ENCODE measurements at regions not wholly inside any gene's neighbourhood (a gene's known extent, or its start where the extent isn't known, plus 50 kb on each side); places are given as distances from the start of the nearest gene placed in this dataset.
A peak's percentile ranks its signal among the peaks of the same experiment; 100 is the strongest.

DNA sequence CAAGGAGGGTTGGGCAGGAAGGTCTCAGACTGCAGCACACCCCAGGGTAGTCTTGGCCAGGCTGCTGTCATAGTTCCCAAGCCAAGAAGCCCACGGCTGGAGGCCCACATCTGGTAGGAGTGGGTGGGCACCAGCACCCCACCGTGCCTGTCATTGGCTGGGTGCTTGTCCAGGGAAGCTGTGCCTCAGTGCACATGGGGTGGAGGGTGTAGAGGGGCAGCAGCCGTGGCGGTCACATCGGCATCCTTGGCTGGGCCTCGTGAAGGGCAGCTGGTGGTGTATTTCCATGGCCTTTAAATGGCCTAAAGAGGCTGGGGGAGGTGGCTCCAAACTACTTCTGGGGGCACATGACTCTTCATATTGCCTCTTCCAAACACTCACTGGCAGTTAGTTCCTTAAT lies 119.6 kb upstream of the USP24 start:
- no peak for DNase-seq

DNA sequence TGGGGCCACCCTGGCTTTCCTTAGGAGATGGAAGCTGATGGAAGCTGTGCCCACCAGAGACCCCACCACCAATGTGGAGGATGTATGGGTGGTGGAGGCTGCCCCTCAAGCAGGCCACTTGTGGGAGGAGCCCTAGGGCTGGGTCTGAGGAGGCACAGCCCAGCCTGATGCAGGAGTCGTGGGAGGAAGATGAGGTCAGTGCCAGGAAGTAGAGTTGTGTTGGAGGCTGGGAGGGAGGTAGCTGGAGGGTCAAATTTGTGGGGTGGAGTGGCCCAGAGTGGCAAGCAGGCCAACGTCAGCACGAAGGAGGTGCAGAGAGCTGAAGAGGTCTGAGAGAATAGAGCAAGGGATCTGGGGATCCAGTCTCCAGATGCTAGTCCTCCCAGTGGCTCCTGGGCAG lies 119.0 kb upstream of the USP24 start:
- DNase-seq: no peak

GRCh38 chr1:55333461-55333860 lies 118.3 kb upstream of the USP24 start:
- no peak for DNase-seq

DNA sequence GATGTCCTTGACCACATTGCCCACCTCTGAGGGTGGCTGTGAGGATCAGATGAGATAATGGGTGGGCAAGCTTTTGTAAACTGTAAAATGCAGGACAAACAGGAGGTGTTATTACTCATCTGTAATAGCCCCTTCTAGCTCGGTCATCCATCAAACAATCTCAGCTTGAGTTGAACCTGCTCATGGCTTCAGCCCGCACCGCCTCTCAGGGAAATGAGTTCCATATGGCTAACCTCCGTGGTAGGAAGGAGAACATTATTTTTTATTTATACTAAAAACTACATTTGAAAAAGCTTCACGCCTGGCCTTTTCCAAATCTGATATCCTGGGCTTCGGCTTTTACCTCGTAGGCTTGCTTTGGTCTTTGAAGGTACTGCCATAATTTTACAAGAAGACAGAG lies 116.2 kb upstream of the USP24 start:
- DNase-seq: no peak

GRCh38 chr1:55329808-55330432 lies 114.8 kb upstream of the USP24 start:
- DNase-seq: no peak

GRCh38 chr1:55329091-55329490 lies 113.9 kb upstream of the USP24 start:
- DNase-seq: peak; percentile 84

GRCh38 chr1:55326496-55327243 lies 111.5 kb upstream of the USP24 start:
- no peak for DNase-seq

- no peak for DNase-seq
These were observed 108.6 kb upstream of the USP24 start for GRCh38 chr1:55323760-55324159.

- DNase-seq: no peak
These were observed 107.7 kb upstream of the USP24 start for GRCh38 chr1:55322842-55323241.

DNA sequence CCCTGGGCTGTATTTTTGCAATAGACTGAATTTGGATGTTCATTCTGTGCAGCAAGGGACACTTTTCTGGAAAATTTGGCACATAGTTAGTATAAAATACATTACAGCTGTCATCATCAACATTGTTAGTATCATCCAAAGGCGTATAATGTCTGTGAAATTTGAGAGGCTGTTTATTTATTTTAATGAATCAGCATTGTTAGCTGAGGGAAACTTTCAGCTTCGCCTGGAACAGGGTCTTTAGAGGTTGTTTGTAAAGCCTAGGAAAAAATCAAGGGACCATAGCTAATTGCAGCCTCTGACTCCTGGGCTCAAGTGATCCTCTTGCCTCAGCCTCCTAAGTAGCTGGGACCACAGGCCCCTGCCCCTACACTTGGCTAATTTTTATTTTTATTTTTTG lies 106.8 kb upstream of the USP24 start:
- DNase-seq: no peak

- no peak for DNase-seq
These were observed 105.7 kb upstream of the USP24 start for GRCh38 chr1:55320891-55321290.

- no peak for DNase-seq
These were observed 103.1 kb upstream of the USP24 start for GRCh38 chr1:55318116-55318817.

DNA sequence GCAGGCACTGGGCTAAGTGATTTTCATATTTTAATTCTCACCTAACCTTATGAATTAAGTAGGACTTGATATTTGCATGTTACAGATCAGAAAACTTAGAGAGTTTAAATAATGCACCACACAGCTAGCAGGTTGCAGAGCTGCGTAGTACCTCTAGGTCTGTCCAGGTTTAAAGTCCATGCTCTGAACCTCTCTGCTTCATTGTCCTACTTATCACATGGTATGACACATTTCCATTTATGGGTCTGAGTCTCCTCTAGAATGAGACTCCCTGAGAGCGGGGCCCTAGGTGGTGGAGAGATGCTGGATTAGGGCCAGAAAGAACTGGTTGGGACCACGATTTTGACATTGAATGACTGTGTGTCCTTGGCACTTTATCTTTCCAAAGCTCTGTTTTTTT lies 102.5 kb upstream of the USP24 start:
- no peak for DNase-seq

DNA sequence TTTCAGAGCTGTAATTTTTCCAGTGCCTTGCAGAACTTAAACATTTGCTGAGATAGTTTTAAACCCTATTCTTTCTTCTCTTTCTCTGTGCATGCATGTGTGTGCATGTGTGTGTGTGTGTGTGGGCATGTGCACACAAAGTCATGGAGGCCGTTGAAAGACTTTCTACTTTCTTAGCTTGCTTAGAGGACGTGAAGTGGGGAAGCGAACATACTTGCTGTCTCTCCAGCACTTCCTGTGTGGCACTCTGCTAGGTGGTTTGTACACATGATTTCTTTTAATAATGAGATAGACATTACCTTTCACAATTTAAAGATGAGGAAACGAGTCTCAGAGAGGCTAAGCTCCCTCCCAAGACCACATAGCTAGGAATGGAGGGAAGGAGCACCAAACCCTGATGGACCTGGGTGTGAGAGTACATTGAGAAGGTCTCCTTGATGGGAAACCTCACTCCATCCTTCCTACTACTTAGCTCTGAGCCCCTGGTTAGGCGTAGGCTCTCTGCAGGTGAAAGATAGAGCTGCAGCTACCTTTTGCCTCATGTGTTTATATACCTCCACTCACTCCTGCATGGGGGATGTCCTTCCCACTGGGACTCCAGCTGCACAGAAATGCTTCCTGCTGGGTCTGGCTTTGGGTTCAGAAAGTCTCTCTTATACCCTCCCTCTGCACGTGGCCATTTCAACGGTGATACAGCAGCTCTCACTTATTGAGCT lies 101.9 kb upstream of the USP24 start:
- no peak for DNase-seq

DNA sequence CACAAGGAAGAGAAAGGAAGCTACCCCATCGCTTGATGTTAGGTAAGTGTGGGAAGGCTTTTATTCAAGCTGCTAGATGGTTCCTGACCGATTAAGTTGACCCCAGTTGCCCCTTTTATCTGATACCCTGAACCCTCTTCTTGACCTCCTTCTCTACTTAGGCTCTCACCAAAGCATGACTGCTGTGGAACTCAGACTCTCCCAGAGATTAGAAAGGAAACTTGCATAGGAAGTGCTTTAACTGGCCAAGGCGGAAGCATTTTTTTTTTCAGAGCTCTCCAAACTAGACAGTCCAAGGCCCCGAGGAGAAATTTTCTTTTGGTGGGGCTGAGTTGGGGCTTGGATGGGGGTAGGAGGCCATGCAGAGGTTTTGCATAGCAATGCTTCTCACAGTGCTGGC lies 101.3 kb upstream of the USP24 start:
- no peak for DNase-seq

DNA sequence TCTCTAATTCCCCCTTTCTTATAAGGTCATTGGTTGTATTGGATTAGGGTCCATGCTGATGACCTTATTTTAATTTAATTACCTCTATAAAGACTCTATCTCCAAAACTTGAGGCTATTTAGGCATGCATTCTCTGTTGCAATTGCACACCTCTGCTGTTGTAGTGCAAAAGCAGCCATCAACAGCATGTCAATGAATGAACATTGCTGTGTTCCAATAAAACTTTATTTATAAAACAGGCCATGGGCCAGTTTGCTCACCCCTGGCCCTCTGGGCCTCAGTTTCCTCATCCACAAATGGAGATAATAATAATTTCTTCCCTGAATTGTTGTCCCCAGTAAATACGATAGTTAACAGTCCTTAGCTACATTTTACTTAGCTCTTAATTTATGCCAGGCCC lies 100.4 kb upstream of the USP24 start:
- DNase-seq: no peak

- no peak for DNase-seq
These were observed 99.6 kb upstream of the USP24 start for GRCh38 chr1:55314740-55315139.

- no peak for DNase-seq
These were observed 98.7 kb upstream of the USP24 start for GRCh38 chr1:55313903-55314302.

DNA sequence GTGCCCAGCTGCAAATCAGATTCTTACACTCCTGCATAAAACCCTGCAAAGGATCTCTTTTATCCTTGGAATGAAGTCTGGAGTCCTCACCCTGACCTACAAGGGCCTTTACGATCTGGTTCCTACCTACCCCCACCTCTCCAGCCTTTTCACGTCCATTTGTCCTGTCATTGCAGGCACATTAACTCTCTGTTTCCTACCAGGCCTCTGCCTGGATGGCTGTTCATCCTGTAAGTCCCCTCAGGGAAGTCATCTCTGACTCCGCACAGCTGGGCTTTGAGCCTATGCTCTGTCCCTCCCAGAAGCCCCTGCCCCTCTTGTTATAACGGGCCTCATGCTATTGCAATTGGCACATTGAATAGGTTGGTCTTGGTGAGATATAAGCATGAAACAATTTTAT lies 96.8 kb upstream of the USP24 start:
- no peak for DNase-seq

GRCh38 chr1:55311057-55311641 lies 96.0 kb upstream of the USP24 start:
- no peak for DNase-seq

- no peak for DNase-seq
These were observed 95.4 kb upstream of the USP24 start for GRCh38 chr1:55310505-55310971.

DNA sequence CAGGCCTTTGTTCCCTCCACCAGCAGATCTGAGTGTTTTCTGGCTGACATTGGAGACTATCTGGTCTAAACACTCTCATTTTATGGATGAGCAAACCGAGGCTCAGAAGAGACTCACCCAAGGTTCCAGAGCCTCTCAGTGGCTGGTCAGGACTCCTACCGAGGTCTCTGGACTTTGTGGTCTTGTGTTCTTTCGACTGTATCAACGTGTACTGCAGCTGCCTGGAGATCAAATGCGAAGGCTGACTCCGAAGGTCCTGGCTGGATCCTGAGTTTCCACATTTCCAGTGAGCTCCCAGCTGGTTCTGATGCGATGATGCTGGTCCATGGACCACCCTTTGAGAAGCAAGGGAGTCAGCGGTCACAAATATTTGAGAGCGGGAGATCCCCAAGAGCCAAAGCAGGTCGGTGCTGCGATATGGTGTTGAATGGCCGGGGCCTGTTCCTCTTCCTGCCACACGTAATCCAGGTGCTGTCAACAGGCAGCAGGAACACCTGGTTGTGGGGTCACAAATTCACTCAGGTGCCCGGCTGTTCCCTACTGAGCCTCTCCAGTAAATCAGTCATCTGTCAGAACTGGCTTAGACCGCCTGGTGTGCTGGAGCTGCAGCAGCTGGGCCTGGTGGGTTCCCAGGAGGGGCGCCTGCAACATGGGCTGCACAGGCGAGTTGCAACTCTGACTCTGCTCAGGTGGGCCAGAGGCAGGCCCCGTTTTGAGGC lies 94.8 kb upstream of the USP24 start:
- DNase-seq: no peak
